K562 (cell line): ENCODE measurements at regions not wholly inside any gene's neighbourhood (a gene's known extent, or its start where the extent isn't known, plus 50 kb on each side); places are given as distances from the start of the nearest gene placed in this dataset.

Source experiments
- ATAC-seq: fragments of 200-7000 bp; cut with Tn5 transposase; 3 replicates; pipeline ENCODE4 v1.9.1; 2020; ENCODE audit warnings: moderate library complexity
- BruUV-seq: library from RNA; stranded (reverse); fragments of 400-500 nt; replicated peaks from 2 replicates; lab custom pipeline; 2021; lab: Mats Ljungman, UMichigan
- CTCF ChIA-PET: fragments of 300-600 bp; formaldehyde crosslinking; extraction: SDS; loops from one replicate; lab custom pipeline; 2021; ENCODE audit warnings: low intra/inter-chr PET ratio; lab: Yijun Ruan, JAX
- POLR2A ChIA-PET: fragments of 300-600, 350-650 bp; sonication (Branson Sonifier 250); formaldehyde crosslinking; extraction: SDS; loops from one replicate; lab custom pipeline; 2021; ENCODE audit warnings: antibody characterized with exemption, inconsistent platforms; lab: Yijun Ruan, JAX
- DNase-seq, 4 experiments: peaks; one replicate each; pipeline versions ENCODE4 v3.0.0 to v3.0.0-alpha.2; 2011 to 2018; ENCODE audit warnings: low spot score in 3 of 4, mixed read lengths in 3 of 4; ENCODE audit errors: extremely low read depth in 1 of 4
- FAIRE-seq: peaks from 2 replicates; lab custom pipeline; 2011; peaks lifted over from hg19 to GRCh38; lab: Jason Lieb, UNC
- H2AFZ ChIP-seq: 2 replicates; pipeline ENCODE4 v1.6.0; 2011; ENCODE audit warnings: low read depth, low read length, control low read depth, inconsistent platforms
- H3K27ac ChIP-seq: fragments of 200-600 bp; 3 replicates; pipeline ENCODE4 v1.8.0; 2011; ENCODE audit warnings: low read depth, mild to moderate bottlenecking, control low read depth, inconsistent platforms, low read length, moderate library complexity, mixed read lengths; ENCODE audit errors: extremely low read depth
- H3K27me3 ChIP-seq, 2 experiments: fragments of 300-600 bp in 1 of 2; 2 replicates in 1 of 2; 3 replicates in 1 of 2; pipeline versions ENCODE4 v1.6.0 to v1.8.0; 2011; ENCODE audit warnings: inconsistent platforms in 2 of 2, low read length in 2 of 2, mild to moderate bottlenecking in 1 of 2, mixed read lengths in 1 of 2, moderate library complexity in 1 of 2; ENCODE audit not compliant: control insufficient read depth in 2 of 2, insufficient read depth in 2 of 2
- H3K36me3 ChIP-seq: fragments of 300-600 bp; 3 replicates; pipeline ENCODE4 v1.8.0; 2011; ENCODE audit warnings: mild to moderate bottlenecking, low read length, inconsistent platforms; ENCODE audit not compliant: control insufficient read depth, insufficient read depth
- H3K4me1 ChIP-seq, 2 experiments: fragments of 200-600 bp in 1 of 2; replicated peaks in 1 of 2; 2 replicates in 1 of 2; 3 replicates in 1 of 2; pipeline versions ENCODE4 v1.5.1 to v1.8.0; 2011; ENCODE audit warnings: inconsistent platforms in 2 of 2, low read length in 2 of 2, mild to moderate bottlenecking in 1 of 2, mixed read lengths in 1 of 2, moderate library complexity in 1 of 2; ENCODE audit not compliant: control insufficient read depth in 2 of 2, insufficient read depth in 2 of 2
- H3K4me2 ChIP-seq: 2 replicates; pipeline ENCODE4 v1.6.1; 2011; ENCODE audit warnings: low read length, control low read depth, inconsistent platforms, mixed read lengths; ENCODE audit not compliant: insufficient read depth
- H3K4me3 ChIP-seq: fragments of 200-600 bp; sonication (generic), shearing (Covaris generic); 2 replicates; pipeline ENCODE4 v1.5.1; 2016; ENCODE audit warnings: control low read depth, inconsistent platforms
- H3K79me2 ChIP-seq: fragments of 200-600 bp; 3 replicates; pipeline ENCODE4 v1.8.0; 2011; ENCODE audit warnings: low read length, inconsistent platforms; ENCODE audit not compliant: control insufficient read depth, insufficient read depth
- H3K9ac ChIP-seq, 2 experiments: 2 replicates each; pipeline versions ENCODE4 v1.6.0 to v1.6.1; 2011; ENCODE audit warnings: low read depth in 2 of 2, low read length in 2 of 2, control low read depth in 1 of 2, inconsistent platforms in 1 of 2, mild to moderate bottlenecking in 1 of 2, mixed read lengths in 1 of 2; ENCODE audit not compliant: insufficient read depth in 1 of 2
- H3K9me1 ChIP-seq: one replicate; pipeline ENCODE4 v1.6.0; 2011; ENCODE audit warnings: inconsistent platforms, mild to moderate bottlenecking, low read length, moderate library complexity; ENCODE audit not compliant: control insufficient read depth, insufficient read depth
- H3K9me3 ChIP-seq: replicated peaks from 2 replicates; pipeline ENCODE4 v1.5.1; 2011; ENCODE audit warnings: low read depth, low read length, inconsistent platforms; ENCODE audit not compliant: control insufficient read depth, insufficient read depth
- H4K20me1 ChIP-seq: replicated peaks from 2 replicates; pipeline ENCODE4 v1.6.1; 2011; ENCODE audit warnings: low read length, inconsistent platforms, mixed read lengths; ENCODE audit not compliant: control insufficient read depth, insufficient read depth
- EHMT2 ChIP-seq: fragments of 450-650 bp; IDR thresholded peaks from 2 replicates; pipeline ENCODE4 v1.6.1; 2018; ENCODE audit warnings: antibody characterized with exemption
- MAFK ChIP-seq: IDR thresholded peaks from 2 replicates; pipeline ENCODE4 v1.6.1; 2011; ENCODE audit warnings: low read length, improper control_type of control experiment
- PHTF2 ChIP-seq: fragments of 250-450 bp; sonication (Bioruptor Pico); IDR thresholded peaks from 2 replicates; pipeline ENCODE4 v1.5.0; 2021; ENCODE audit warnings: mild to moderate bottlenecking
- POLR2G ChIP-seq: fragments of 200-400 bp; formaldehyde crosslinking; IDR thresholded peaks from 2 replicates; pipeline ENCODE4 v1.6.1; 2017; ENCODE audit warnings: low read depth, mild to moderate bottlenecking, antibody characterized with exemption, low read length, moderate library complexity
- RNF2 ChIP-seq: sonication (generic); IDR thresholded peaks from 2 replicates; pipeline ENCODE4 v1.6.1; 2016
- SPI1 ChIP-seq: IDR thresholded peaks from 2 replicates; pipeline ENCODE4 v1.6.1; 2011; ENCODE audit warnings: low read depth, low read length, control low read depth, borderline replicate concordance
- ZNF165 ChIP-seq: fragments of 250-450 bp; sonication (Bioruptor Pico); IDR thresholded peaks from 2 replicates; pipeline ENCODE4 v1.4.0; 2020; ENCODE audit warnings: borderline replicate concordance
- ZNF408 ChIP-seq: fragments of 250-450 bp; sonication (Bioruptor Pico); IDR thresholded peaks from 2 replicates; pipeline ENCODE4 v1.4.0; 2020; ENCODE audit warnings: low read depth, mild to moderate bottlenecking, moderate library complexity
- ZZZ3 ChIP-seq: fragments of 450-650 bp; IDR thresholded peaks from 2 replicates; pipeline ENCODE4 v1.6.1; 2016; ENCODE audit warnings: antibody characterized with exemption, mild to moderate bottlenecking, moderate library complexity
- WGBS: fragments of 100-300 bp; shearing (Covaris generic); methylation state at CpG from one replicate; pipeline ENCODE4 v1.1.6; 2016; ENCODE audit warnings: low coverage, mixed read lengths; ENCODE audit not compliant: insufficient coverage; ENCODE audit errors: missing lambda C conversion rate; 5-methylcytosine and 5-hydroxymethylcytosine counted together
- in situ Hi-C: fragments of 300-500 bp; cut with MboI; formaldehyde crosslinking; loops from 4 replicates; pipeline ENCODE4 v1.15.0; 2018; ENCODE audit warnings: inconsistent platforms, mixed read lengths
- intact Hi-C: fragments of 100-400 bp; cut with micrococcal nuclease; formaldehyde crosslinking; loops from 2 replicates; pipeline ENCODE4 v1.14.2; 2022
- TF ChIP-seq, protein P1 (sequence below): fragments of 450-650 bp; IDR thresholded peaks from 2 replicates; pipeline ENCODE4 v1.6.1; 2016; ENCODE audit warnings: borderline replicate concordance

DNA sequence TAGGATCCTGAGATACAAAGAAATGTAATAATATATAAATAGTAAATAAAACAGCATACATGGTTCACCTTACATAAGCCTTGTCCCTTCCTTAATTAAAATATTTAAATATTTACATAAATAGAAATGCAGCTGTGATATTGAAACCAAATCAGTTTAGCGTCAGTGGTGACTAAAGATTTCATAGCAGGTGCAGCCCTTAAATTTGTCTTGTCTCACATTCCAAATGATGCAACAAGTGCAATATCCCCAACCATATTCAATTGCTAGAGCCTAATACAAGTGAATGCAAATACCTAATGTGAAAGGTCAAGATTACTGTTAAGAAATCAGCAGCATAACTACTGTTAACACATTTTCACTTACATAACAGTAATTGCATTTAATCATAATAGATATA, 539.5 kb downstream of the NYAP2 start:
- H3K79me2 ChIP-seq = no peaks in the 10 kb centered on the region
- H4K20me1 ChIP-seq = no peaks in the 10 kb centered on the region
- DNase-seq = no peak
- no peak for FAIRE-seq
- POLR2A ChIA-PET = no interaction called here
- no TSS peak for BruUV-seq
- intact Hi-C loops = no loop called here
- H2AFZ ChIP-seq = no peak overlapping the region
- no peaks in the 10 kb centered on the region for H3K27me3 ChIP-seq
- H3K4me2 ChIP-seq = no peak overlapping the region
- ATAC-seq = no peak
- CTCF ChIA-PET = no interaction called here
- no peak for TF ChIP-seq ZNF408 (CRISPR knock-in tag)
- TF ChIP-seq PHTF2 = no peak
- no peak for TF ChIP-seq MAFK
- no peak for TF ChIP-seq EHMT2
- no peak for TF ChIP-seq ZNF165
- TF ChIP-seq, protein P1, sequence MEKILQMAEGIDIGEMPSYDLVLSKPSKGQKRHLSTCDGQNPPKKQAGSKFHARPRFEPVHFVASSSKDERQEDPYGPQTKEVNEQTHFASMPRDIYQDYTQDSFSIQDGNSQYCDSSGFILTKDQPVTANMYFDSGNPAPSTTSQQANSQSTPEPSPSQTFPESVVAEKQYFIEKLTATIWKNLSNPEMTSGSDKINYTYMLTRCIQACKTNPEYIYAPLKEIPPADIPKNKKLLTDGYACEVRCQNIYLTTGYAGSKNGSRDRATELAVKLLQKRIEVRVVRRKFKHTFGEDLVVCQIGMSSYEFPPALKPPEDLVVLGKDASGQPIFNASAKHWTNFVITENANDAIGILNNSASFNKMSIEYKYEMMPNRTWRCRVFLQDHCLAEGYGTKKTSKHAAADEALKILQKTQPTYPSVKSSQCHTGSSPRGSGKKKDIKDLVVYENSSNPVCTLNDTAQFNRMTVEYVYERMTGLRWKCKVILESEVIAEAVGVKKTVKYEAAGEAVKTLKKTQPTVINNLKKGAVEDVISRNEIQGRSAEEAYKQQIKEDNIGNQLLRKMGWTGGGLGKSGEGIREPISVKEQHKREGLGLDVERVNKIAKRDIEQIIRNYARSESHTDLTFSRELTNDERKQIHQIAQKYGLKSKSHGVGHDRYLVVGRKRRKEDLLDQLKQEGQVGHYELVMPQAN = no peak
- no peak for TF ChIP-seq ZZZ3
- TF ChIP-seq POLR2G = no peak
- TF ChIP-seq SPI1 = no peak
- TF ChIP-seq RNF2 = no peak
- 0% methylated on average over 1 of the region's 1 CpG for WGBS
- H3K9ac ChIP-seq = no peak overlapping the region
- no peaks in the 10 kb centered on the region for H3K36me3 ChIP-seq
- no peaks in the 10 kb centered on the region for H3K4me1 ChIP-seq
- no peaks in the 10 kb centered on the region for H3K9me1 ChIP-seq
- no peak overlapping the region for H3K4me3 ChIP-seq
- in situ Hi-C loops = no loop called here
- H3K27ac ChIP-seq = no peak overlapping the region
- H3K9me3 ChIP-seq = no peaks in the 10 kb centered on the region
